Transverse colon (tissue), 4 donors: ENCODE measurements at regions not wholly inside any gene's neighbourhood (a gene's known extent, or its start where the extent isn't known, plus 50 kb on each side); places are given as distances from the start of the nearest gene placed in this dataset.

Experiments used
- EP300 ChIP-seq: sonication (generic); formaldehyde crosslinking; IDR thresholded peaks from one replicate; pipeline ENCODE4 v1.6.1; 2017; ENCODE audit warnings: antibody characterized with exemption, low read depth
- POLR2AphosphoS5 ChIP-seq, 3 donors: sonication (generic); formaldehyde crosslinking; IDR thresholded peaks; one replicate each; pipeline ENCODE4 v1.6.1; 2016; ENCODE audit warnings: antibody characterized with exemption in 3 of 3
- TF ChIP-seq, protein P1 (sequence below), 5 experiments: fragments of 200-600 bp in 3 of 5; fragments of 450-650 bp in 2 of 5; sonication (generic) in 3 of 5; IDR thresholded peaks; 1 replicate in 2 of 5; 2 replicates in 3 of 5; pipeline ENCODE4 v1.5.1; 2016 to 2017; ENCODE audit warnings: antibody characterized with exemption in 5 of 5, inconsistent platforms in 3 of 5, mild to moderate bottlenecking in 2 of 5, moderate library complexity in 1 of 5

- TF ChIP-seq EP300 (no peak), POLR2AphosphoS5 (IDR thresholded peaks at IDR 0.05) (no peak)
- TF ChIP-seq, protein P1, sequence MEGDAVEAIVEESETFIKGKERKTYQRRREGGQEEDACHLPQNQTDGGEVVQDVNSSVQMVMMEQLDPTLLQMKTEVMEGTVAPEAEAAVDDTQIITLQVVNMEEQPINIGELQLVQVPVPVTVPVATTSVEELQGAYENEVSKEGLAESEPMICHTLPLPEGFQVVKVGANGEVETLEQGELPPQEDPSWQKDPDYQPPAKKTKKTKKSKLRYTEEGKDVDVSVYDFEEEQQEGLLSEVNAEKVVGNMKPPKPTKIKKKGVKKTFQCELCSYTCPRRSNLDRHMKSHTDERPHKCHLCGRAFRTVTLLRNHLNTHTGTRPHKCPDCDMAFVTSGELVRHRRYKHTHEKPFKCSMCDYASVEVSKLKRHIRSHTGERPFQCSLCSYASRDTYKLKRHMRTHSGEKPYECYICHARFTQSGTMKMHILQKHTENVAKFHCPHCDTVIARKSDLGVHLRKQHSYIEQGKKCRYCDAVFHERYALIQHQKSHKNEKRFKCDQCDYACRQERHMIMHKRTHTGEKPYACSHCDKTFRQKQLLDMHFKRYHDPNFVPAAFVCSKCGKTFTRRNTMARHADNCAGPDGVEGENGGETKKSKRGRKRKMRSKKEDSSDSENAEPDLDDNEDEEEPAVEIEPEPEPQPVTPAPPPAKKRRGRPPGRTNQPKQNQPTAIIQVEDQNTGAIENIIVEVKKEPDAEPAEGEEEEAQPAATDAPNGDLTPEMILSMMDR (IDR thresholded peaks at IDR 0.05): no peak
Observed at GRCh38 chrX:42628471-42628870, 149.5 kb downstream of the PPP1R2C start.
